GM11168 (cell line): ENCODE measurements at regions not wholly inside any gene's neighbourhood (a gene's known extent, or its start where the extent isn't known, plus 50 kb on each side); places are given as distances from the start of the nearest gene placed in this dataset.
"Not testable (repeated sequence)": the region's sequence is repeated elsewhere in the genome, so short reads cannot be mapped to it uniquely, and the experiment has no call there.

ENCODE experiments used
- in situ Hi-C: fragments of 300-500 bp; cut with MboI; formaldehyde crosslinking; loops from one replicate; pipeline ENCODE4 v1.12.0; 2022; ENCODE audit warnings: low sequenced_read_pairs; ENCODE audit not compliant: unreplicated experiment

DNA sequence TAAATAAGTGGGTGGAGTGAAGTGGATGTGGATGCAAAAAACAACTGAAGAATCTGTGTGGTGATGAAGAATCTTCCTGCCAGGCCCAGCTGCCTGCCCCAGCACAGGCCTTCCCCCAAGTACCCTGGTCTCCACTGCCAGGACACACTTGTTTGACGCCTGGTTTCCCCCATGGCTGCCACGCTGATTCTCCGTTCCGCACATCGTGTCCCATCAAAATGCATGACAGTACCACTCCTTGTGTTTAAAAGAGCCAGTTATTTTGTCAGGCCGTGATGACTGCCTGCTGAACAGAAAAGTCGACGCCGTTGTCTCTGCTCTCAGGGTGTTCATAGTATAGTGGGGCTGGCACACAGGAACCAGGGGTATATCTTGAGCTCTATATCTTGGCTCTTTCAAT, 50.3 kb upstream of the KYNU start:
- in situ Hi-C loops = no loop called here

DNA sequence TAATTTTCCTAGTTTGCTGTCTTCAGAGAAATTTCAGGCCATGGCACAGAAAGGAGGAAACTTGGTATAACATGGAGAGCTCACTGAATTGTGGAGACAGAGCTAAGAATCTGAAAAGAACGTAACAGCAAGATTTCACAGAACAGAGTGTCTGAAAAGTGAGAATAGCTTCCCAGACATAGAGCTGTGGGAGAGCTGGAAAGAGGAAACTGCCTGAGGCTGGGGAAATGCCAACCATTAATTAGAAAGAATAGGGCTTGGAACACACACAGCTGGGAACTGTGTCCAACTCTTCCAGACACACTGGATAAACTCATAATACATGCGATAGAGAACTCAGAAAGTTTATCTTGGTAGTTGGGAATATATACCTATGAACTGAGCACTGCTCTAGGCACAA, 51.6 kb upstream of the KYNU start:
- in situ Hi-C loops = no loop called here

DNA sequence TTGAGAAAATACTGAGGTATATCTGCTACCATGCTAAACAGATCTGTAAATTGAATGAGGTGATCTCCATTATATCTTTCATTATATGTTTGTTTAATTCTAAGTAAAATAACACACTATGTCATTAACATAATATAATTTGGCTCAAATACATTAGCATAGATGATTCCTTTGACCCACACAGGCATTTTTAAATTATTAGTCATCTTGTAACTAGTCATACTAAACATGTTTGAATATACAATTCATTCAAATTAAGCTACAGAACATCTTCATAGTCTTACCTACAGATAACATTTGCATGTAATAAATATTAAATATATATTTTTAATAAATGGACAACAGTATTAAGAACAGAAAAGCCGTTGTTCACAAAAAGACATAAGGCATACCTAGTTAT, 52.7 kb upstream of the KYNU start:
- in situ Hi-C loops = no loop called here

DNA sequence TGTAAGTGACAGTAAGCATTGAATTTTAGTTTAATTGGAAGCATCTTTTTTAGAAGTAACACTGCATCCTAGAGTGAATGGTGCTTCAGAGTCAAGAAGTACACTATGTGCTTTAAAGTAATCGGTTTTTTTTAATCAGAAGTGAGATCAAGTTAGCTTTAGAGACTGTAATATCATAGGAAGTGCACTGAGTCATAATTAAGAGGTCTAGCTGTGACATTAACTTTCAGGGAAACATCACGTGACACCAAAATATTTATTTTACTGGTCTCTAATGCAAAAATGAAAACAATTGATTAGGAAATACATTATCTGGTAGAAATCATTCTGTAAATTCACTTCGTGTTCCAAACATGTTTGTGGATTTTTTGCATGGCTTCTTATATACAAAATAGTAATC, 55.3 kb upstream of the KYNU start:
- in situ Hi-C loops = no loop called here

DNA sequence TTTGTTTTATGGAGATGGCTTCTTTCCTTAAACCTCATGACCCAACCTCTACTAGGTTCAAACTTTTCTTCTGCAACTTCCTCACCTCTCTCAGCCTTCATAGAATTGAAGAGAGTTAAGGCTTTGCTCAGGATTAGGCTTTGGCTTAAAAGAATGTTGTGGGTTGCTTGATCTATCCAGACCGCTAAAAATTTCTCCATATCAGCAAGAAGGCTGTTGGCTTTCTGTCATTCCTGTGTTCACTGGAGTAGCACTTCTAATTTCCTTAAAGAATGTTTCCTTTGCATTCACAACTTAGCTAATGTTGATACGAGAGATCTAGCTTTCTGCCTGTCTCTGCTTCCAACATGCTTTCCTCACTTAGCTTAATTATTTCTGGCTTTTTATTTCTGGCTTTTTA, 58.1 kb upstream of the KYNU start:
- in situ Hi-C loops = no loop called here

DNA sequence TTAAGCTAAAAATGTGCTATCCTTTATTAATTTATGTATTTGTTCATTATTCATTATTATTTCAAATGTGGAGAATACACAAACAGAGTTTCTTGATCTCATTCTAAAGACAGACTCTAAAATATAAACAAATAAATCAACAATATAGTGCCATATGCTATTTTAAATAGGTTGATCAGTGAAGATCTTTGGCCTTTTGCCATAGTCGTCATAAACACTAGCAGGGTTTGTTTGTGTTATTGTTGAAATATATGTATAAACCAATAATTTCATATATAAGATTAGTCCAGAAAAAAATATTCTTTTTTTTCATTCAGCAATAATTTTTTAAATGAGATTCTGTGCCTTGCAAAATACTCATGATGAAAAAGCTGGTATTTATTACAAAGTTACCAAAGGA, 62.1 kb upstream of the KYNU start:
- in situ Hi-C loops = no loop called here

DNA sequence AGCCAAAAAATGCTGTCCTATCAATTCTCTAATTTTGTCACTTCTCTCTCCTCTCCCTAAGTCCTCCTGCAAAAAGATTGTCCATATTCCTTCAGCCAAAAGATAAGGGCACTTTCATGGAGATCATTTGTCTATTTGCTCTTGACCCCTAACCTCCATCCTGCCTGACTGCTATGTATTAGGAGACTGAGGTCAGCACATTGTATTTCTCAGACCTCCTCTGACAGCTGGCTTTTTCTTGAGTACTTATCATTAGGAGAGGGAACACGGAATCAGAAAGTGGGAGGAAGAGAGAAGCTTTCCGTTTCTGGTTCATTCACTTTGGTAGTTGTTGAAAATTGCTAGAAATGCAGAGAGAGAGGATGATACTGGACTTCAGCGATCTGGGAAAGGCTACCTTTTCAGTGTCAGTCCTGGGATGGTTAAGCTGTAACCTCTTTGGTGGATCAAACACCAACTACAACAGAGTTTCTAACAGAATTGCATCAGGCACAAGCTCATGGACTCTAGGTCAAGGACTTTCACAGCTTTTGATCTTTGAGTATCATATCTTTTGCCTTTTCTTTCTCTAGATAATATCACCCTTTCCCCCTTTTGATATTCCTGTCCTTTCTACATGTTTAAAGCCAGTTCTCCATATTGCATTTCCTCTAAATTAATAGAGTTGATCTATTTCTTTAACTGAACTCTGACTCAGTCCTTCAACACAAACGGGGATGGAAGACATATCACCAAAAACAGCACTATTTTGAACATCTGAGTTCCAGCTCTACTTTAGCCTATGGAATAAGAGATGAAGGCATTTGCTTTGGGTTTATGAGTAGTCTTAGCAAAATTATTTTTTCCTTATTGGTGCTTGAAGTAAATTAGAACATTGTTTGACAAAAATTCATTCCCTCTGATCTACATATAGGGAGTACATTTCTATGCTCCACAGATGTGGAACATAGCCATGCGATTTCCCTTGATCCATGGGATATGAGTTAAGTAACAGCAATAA, 63.3 kb upstream of the KYNU start:
- in situ Hi-C loops = no loop called here

DNA sequence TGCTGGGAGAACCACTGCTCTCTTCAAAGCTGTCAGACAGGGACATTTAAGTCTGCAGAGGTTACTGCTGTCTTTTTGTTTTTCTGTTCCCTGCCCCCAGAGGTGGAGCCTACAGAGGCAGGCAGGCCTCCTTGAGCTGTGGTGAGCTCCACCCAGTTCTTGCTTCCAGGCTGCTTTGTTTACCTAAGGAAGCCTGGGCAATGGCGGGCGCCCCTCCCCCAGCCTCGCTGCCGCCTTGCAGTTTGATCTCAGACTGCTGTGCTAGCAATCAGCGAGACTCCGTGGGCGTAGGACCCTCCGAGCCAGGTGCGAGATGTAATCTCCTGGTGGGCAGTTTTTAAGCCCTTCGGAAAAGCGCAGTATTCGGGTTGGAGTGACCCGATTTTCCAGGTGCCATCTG, 65.8 kb upstream of the KYNU start:
- in situ Hi-C loops = not testable (repeated sequence)

DNA sequence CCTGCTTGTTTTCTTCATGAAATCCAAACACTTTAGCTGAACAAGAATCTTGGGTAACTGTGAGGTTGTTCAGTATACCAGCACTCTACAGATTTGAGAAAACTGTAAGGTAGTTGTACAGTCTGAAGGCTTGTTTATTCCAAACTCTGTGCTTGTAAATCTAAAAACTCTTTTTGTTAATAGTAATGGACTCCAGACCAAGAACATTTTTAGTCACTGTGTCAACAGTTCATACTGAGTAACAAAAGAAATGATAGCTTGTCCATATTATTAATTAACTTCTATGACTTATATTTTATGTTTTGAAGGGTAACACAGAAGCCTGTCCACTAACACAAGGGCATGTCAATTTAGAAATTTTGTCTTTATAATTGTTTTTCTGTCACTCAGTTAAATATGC, 72.2 kb upstream of the KYNU start:
- in situ Hi-C loops = no loop called here

DNA sequence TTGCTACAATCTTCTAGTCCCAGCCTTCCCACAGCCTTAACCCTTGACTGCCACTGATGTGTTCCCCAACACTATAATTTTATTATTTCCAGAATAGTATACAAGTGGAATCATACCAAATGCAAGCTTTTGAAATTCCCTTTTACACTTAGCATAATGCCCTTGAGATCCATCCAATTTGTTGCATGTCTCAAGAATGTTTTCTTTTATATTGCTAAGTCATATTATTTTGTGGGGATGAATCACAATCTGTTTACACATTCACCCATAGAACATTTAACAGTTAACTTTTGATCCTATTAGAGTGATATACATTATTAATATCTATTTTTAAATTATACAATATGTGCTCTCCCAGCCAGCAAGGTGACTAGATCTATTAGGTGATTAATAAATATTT, 74.3 kb upstream of the KYNU start:
- in situ Hi-C loops = no loop called here

DNA sequence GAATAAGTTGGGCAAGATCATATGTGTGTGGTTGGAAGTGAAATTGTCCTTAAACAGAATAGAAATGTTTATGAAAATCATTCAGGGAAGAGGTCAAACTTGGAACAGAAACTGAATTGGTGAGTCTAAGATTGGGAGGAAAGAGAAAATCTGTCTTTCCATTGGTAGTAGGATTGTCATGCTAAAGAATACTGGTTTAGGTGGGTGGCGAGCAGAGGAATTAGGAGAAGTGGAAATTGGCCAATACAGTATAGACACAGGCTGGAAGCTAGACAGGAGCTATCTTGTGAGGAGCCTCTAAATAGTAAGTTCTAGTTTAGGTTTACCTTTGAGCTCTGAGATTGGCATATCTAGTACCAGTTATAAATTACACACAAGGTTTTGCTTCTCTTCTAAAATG, 80.9 kb upstream of the KYNU start:
- in situ Hi-C loops = no loop called here

DNA sequence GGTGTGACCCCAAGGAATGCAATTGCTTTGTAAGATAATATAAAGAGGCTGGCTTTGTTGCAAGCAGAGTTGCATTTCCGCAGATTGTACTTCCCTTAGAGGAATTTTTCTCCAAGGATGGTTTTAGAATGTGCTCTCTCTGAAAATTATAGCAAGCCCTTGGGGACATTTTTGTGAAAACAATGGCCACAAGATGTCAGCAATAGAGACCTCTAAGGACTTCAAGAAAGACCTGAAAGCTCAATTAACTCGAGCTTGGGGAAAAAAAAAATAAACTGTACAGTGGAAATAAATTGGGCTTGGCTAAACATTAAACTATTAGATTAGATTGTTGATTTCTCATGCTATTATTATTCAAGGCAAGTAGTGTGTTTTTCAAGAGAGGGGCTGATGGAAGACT, 81.3 kb upstream of the KYNU start:
- in situ Hi-C loops = no loop called here

DNA sequence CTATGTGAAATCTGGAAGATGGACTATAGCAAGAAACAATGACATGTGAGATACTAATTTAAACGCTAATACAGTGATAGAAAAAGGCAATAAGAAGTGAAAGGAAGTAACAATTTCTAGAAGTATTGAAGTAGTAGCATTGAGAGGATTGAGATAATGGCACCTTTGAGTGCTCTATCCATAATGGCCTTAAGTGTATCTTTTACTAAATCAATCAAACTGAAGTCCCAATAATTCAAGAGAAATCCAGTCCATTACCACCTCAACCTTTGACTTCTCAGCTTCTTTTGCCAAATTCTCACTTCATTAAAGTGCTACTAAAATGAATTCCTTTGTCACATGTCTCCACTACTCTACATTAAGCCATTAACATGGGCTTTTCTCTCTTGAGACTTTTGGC, 82.6 kb upstream of the KYNU start:
- in situ Hi-C loops = no loop called here

DNA sequence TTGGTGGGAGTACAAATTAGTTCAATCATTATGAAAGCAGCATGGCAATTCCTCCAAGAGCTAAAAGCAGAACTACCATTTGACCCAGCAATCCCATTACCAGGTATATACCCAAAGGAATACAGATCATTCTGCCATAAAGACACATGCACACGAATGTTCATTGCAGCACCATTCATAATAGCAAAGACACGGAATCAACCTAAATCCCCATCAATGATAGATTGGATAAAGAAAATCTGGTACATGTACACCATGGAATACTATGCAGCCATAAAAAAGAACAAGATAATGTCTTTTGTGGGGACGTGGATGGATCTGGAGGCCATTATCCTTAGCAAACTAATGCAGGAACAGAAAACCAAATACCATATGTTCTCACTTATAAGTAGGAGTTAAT, 85.1 kb upstream of the KYNU start:
- in situ Hi-C loops = not testable (repeated sequence)

DNA sequence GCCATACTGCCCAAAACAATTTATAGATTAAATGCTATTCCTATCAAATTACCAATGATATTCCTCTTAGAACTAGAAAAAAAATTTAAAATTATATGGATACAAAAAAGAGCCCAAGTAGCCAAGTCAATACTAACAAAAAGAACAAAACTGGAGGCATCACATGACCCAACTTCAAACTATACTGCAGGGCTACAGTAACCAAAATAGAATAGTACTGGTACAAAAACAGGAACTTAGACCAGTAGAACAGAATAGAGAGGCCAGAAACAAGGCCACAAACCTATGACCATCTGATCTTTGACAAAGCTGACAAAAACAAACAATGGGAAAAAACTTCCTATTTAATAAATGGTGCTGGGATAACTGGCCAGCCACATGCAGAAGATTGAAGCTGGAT, 86.1 kb upstream of the KYNU start:
- in situ Hi-C loops = no loop called here

DNA sequence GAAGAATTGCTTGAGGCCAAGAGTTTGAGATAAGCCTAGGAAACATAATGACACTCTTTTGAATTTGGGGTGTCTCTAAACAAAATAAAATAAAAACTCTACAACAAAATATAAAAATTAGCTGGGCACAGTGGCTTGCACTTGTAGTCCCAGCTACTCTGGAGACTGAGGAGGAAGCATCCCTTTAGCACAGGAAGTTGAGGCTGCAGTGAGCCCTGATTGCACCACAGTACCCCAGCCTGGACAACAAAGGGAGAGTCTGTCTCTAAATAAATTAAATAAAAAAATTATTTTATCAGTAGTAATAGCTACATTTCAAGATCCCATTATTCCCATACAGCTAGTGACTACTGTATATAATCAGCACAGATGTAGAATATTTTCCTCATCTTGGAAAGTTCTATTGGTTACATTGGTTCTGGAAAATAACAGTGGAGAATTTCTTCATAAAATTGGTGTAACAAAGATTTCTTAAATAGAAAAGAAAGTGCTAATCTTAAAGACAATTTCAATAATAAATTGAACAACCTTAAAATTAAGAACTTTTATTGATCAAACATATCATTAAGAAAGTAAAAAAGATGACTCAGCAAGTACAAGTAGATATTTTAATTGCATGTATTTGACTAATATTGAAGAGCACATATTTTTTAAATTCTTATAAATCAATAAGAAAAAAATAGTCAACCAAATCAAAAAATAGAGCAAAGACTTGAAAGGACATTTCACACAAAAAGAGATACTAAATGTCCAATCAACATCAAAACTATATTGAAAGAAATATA, 90.4 kb upstream of the KYNU start:
- in situ Hi-C loops = no loop called here

DNA sequence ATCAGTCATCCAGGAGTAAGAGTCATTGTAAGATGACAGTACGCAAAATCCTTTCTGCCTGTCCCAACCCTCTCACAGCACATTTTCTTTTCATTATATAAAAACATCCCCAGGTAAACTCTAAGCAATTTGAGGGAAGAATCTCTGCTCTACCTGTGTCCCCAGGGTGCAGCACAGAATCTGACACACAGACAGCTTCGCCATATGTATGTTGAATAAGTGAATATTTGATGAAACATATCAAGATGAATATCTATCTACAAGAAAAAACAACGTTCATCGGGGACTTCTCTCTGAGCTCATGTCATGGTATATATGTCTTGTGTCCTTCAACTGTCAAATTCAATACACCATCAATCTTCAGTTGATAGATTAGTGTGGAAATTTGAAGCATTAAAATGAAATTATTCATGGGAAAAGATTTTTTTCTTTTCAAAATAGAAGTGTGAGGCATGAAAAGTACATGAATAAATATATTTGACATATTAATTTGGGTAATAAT, 94.5 kb upstream of the KYNU start:
- in situ Hi-C loops = no loop called here

DNA sequence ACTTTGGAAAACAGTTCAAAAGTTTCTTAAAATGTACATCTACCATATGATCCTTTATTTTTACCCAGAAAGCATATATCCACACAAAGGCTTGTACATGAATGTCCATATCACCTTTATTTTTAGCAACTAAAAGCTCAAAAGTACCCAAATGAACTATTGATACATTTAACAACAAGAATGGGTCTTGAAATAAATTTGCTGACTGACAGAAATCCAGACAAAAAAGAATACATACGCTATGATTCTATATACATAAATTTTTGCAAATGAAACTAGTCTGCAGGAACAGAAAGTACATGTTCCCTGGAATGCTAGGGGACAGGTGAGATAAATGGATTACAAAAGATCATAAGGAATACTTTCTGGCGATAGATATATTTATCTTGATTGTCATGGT, 96.3 kb upstream of the KYNU start:
- in situ Hi-C loops = no loop called here

DNA sequence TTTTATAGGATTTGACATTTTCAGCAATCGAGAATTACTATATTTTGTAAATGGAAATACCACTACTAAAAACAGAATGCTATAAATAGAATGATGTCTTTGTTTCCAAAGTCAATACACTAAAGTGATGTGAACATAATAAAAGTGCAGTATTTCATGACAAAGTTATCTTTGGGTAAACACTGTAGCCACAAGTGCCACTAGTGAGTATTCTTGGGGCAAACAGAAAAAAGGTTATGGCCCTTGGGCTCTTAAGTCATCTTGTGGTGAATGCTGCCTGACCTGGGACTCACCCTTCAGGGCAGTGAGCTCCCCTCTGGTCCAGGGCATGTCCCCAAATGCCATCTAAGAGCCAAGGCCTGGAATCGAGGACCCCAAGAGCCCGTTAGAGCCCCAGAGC, 99.2 kb upstream of the KYNU start:
- in situ Hi-C loops = no loop called here

DNA sequence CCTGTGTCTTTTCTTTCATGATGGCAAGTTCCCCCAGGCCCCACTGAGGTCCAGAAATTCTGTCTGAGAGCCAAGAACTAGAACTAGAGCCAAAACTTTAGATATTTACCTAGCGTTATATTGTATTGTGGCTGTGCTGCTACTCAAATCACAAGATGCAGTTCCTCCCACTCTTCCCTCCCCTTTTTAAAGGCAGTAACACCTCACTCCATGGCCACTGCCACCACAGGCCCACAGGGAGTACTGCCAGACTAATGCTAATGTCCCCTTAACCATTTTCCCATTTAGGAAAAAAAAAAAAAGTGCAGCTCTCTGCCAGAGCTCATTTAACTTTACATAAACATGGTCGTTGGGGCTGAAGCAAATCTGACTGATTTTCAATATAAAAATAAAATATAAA, 99.7 kb upstream of the KYNU start:
- in situ Hi-C loops = no loop called here

DNA sequence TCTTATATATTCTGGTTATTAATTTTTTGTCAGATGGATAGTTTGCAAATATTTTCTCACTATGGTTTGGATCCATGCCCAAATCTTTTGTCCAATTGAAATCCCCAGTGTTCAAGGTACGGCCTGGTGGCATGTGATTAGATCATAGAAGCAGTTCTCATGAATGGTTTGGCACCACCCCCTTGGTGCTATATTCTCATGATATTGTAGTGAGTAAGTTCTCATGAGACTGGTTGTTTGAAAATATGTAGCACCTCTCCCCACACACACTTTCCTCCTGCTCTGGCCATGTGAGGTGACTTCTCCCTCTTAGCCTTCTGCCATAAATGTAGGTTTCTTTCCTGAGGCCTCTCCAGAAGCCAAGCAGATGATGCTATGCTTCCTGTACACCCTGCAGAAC, 107.7 kb upstream of the KYNU start:
- in situ Hi-C loops = no loop called here
